ENCODE measurements at regions not wholly inside any gene's neighbourhood (a gene's known extent, or its start where the extent isn't known, plus 50 kb on each side); places are given as distances from the start of the nearest gene placed in this dataset.

DNA sequence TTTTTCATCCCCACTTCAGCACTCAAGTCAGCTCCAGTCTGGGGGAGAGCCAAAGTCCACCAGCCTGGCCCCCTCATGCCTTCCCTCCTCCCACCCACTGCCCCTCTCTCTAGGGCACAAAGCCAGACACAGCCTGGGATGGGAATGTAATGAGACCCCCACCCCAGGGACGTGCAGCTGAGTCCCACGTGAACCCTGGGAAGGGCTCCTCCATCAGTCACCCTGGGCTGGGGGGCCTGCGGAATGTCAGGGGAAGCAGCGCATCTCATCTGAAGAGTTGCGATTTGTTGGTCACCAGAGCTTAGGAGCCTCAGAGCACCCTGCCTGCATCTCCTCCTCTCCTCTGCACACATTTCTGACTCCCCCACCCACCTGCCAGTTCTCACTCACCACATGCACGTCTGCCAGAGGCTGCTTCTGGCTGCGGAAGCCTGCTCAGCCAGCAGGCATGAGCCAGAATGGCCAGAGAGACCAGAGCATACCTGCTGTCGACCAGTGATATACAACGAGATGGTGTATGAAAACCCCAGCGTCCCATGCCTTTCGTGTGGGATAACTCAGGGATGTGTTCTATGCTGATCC is 167.1 kb upstream of the TOP1 start (continued):
- TF ChIP-seq, protein P1, sequence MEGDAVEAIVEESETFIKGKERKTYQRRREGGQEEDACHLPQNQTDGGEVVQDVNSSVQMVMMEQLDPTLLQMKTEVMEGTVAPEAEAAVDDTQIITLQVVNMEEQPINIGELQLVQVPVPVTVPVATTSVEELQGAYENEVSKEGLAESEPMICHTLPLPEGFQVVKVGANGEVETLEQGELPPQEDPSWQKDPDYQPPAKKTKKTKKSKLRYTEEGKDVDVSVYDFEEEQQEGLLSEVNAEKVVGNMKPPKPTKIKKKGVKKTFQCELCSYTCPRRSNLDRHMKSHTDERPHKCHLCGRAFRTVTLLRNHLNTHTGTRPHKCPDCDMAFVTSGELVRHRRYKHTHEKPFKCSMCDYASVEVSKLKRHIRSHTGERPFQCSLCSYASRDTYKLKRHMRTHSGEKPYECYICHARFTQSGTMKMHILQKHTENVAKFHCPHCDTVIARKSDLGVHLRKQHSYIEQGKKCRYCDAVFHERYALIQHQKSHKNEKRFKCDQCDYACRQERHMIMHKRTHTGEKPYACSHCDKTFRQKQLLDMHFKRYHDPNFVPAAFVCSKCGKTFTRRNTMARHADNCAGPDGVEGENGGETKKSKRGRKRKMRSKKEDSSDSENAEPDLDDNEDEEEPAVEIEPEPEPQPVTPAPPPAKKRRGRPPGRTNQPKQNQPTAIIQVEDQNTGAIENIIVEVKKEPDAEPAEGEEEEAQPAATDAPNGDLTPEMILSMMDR (IDR thresholded peaks at IDR 0.05; ENCODE audit: control extremely low read depth in 1 of 3, insufficient read depth in 1 of 3, low read depth in 1 of 3, low read length in 3 of 3), result no peak
